ENCODE measurements at regions not wholly inside any gene's neighbourhood (a gene's known extent, or its start where the extent isn't known, plus 50 kb on each side); places are given as distances from the start of the nearest gene placed in this dataset.

DNA sequence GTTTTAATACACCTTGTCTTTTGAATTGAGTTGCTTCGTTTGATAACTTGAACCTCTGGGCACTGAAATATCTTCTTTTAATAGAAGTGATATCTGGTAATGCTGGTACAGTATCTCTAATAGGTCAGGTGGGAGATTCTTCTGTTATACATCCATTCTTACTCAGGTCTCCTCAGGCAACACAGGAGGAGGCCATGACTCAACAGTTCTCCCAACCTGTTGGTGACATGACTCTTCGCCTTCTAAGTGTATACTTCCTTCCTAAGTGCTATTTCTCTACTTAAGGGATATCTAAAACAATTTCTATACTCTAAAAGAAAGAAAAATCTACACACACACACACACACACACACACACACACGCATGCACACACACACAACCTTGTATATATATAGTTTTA is 509.1 kb downstream of the PCNX1 start:
- no peak overlapping the region for H2AFZ ChIP-seq (ENCODE audit: low read length)
- 0 out of 2 replicates have a peak, but pooled peaks cover 3% of the 10 kb centered on the region for H3K36me3 ChIP-seq (ENCODE audit: insufficient read depth, low read length)
- no peak overlapping the region for H3K4me3 ChIP-seq (ENCODE audit: low read length, poor library complexity, severe bottlenecking)
- no peaks in the 10 kb centered on the region for H4K20me1 ChIP-seq (ENCODE audit: insufficient read depth, low read length, poor library complexity, severe bottlenecking)
- H3K9me3 ChIP-seq (ENCODE audit: insufficient read depth, low read depth, low read length) = no peaks in the 10 kb centered on the region
- H3K27me3 ChIP-seq (ENCODE audit: insufficient read depth, low read length, poor library complexity, severe bottlenecking) = no peaks in the 10 kb centered on the region
- H3K4me1 ChIP-seq (ENCODE audit: insufficient read depth, low read length, poor library complexity, severe bottlenecking) = peaks cover 81% of the 10 kb centered on the region
- peak overlapping the region; percentile 49 for H3K9ac ChIP-seq (ENCODE audit: low read depth, low read length, poor library complexity, severe bottlenecking)
- H3K9me2 ChIP-seq (replicated peaks; ENCODE audit: low read depth, low read length) = no peaks in the 10 kb centered on the region
- TF ChIP-seq EZH2phosphoT487 (IDR thresholded peaks at IDR 0.05; ENCODE audit: borderline replicate concordance) = no peak
- TF ChIP-seq, protein P1, sequence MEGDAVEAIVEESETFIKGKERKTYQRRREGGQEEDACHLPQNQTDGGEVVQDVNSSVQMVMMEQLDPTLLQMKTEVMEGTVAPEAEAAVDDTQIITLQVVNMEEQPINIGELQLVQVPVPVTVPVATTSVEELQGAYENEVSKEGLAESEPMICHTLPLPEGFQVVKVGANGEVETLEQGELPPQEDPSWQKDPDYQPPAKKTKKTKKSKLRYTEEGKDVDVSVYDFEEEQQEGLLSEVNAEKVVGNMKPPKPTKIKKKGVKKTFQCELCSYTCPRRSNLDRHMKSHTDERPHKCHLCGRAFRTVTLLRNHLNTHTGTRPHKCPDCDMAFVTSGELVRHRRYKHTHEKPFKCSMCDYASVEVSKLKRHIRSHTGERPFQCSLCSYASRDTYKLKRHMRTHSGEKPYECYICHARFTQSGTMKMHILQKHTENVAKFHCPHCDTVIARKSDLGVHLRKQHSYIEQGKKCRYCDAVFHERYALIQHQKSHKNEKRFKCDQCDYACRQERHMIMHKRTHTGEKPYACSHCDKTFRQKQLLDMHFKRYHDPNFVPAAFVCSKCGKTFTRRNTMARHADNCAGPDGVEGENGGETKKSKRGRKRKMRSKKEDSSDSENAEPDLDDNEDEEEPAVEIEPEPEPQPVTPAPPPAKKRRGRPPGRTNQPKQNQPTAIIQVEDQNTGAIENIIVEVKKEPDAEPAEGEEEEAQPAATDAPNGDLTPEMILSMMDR (conservative IDR thresholded peaks at IDR 0.05; ENCODE audit: low read length) = no peak
- H3F3A ChIP-seq (ENCODE audit: low read depth) = peaks cover 28% of the 10 kb centered on the region; the same call in 1 of the 2 replicates
- H3K79me2 ChIP-seq (ENCODE audit: insufficient read depth, low read length) = peaks cover 59% of the 10 kb centered on the region
- H3K4me2 ChIP-seq (ENCODE audit: low read depth, low read length, poor library complexity, severe bottlenecking) = peak overlapping the region; percentile 25

DNA sequence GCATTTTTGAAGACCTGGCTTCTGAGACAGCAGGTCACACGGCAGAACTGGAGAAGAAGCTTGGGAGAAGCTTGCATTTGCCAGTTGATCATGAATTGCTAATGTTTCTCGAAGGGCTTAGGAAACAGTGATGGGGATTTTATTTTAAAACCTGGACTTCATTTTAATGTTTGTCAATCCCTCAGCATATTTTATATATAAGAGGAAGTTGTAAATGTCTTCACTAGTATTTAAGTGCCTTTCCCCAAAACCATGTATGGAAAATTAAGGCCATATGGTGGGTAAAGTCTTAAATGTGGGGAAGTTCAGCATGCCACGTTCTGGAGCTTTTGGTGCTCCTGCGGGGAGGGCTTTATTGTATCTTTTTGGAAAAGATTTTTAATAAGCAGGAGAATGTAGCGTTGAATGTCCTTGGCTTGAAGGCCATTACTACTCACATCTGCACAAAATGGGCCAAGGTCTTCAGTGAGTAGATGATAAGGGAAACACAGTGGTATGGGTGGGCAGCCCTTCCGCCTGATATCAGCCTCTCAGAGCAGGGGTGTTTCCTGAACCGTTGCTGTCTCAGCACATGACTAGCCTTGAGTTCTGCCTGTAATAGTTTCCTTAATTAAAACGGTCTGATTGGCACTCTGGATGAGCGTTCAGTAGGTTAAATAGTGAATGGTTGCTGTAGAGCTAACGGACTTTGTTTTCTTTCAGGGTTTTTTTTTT is 511.4 kb downstream of the PCNX1 start:
- Histone ChIP-seq H3K79me2 (ENCODE audit: insufficient read depth, low read length) (peaks cover 60% of the 10 kb centered on the region), H4K20me1 (ENCODE audit: insufficient read depth, low read length, poor library complexity, severe bottlenecking) (no peaks in the 10 kb centered on the region), H3K4me1 (ENCODE audit: insufficient read depth, low read length, poor library complexity, severe bottlenecking) (peaks cover 62% of the 10 kb centered on the region), H3K36me3 (ENCODE audit: insufficient read depth, low read length) (peaks cover 24% of the 10 kb centered on the region), H2AFZ (ENCODE audit: low read length) (no peak overlapping the region), H3F3A (ENCODE audit: low read depth) (peaks cover 22% of the 10 kb centered on the region; the same call in 1 of the 2 replicates), H3K9me2 (replicated peaks; ENCODE audit: low read depth, low read length) (no peaks in the 10 kb centered on the region), H3K27me3 (ENCODE audit: insufficient read depth, low read length, poor library complexity, severe bottlenecking) (no peaks in the 10 kb centered on the region), H3K9ac (ENCODE audit: low read depth, low read length, poor library complexity, severe bottlenecking) (peak overlapping the region; percentile 65), H3K4me2 (ENCODE audit: low read depth, low read length, poor library complexity, severe bottlenecking) (peak overlapping the region; percentile 63), H3K4me3 (ENCODE audit: low read length, poor library complexity, severe bottlenecking) (peak overlapping the region; percentile 52), H3K9me3 (ENCODE audit: insufficient read depth, low read depth, low read length) (peaks cover 10% of the 10 kb centered on the region)
- no peak for TF ChIP-seq EZH2phosphoT487 (IDR thresholded peaks at IDR 0.05; ENCODE audit: borderline replicate concordance)
- TF ChIP-seq, protein P1 (conservative IDR thresholded peaks at IDR 0.05; ENCODE audit: low read length) = no peak

DNA sequence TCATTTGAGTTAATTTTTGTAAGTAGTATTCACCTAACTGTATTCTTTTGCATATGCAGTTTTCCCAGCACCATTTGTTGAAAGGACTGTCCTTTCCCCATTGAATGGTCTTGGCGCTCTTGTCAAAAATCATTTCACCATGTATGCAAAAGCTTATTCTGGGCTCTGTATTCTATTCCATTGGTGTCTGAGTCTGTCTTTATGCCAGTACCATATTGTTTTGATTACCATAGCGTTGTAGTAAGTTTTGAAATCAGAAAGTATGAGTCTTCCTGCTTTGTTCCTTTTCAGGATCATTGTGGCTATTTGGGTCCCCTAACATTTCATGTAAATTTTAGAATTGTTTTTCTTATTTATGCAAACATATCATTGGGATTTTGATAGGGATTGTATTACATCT is 508.7 kb upstream of the RGS6 start:
- H3K27me3 ChIP-seq (ENCODE audit: insufficient read depth, low read length, poor library complexity, severe bottlenecking) = no peaks in the 10 kb centered on the region
- no peaks in the 10 kb centered on the region for H3K9me2 ChIP-seq (replicated peaks; ENCODE audit: low read depth, low read length)
- H2AFZ ChIP-seq (ENCODE audit: low read length) = no peak overlapping the region
- no peak overlapping the region for H3K9ac ChIP-seq (ENCODE audit: low read depth, low read length, poor library complexity, severe bottlenecking)
- H3K4me1 ChIP-seq (ENCODE audit: insufficient read depth, low read length, poor library complexity, severe bottlenecking) = peaks cover 26% of the 10 kb centered on the region
- H3K9me3 ChIP-seq (ENCODE audit: insufficient read depth, low read depth, low read length) = peaks cover 34% of the 10 kb centered on the region
- H3F3A ChIP-seq (ENCODE audit: low read depth) = peaks cover 11% of the 10 kb centered on the region; the same call in 1 of the 2 replicates
- H4K20me1 ChIP-seq (ENCODE audit: insufficient read depth, low read length, poor library complexity, severe bottlenecking) = no peaks in the 10 kb centered on the region
- peaks cover 74% of the 10 kb centered on the region for H3K79me2 ChIP-seq (ENCODE audit: insufficient read depth, low read length)
- no peak overlapping the region for H3K4me2 ChIP-seq (ENCODE audit: low read depth, low read length, poor library complexity, severe bottlenecking)
- TF ChIP-seq, protein P1 (conservative IDR thresholded peaks at IDR 0.05; ENCODE audit: low read length) = no peak
- no peak for TF ChIP-seq EZH2phosphoT487 (IDR thresholded peaks at IDR 0.05; ENCODE audit: borderline replicate concordance)
- no peak overlapping the region for H3K4me3 ChIP-seq (ENCODE audit: low read length, poor library complexity, severe bottlenecking)
- peaks cover 47% of the 10 kb centered on the region for H3K36me3 ChIP-seq (ENCODE audit: insufficient read depth, low read length)

Measured in Loucy (cell line).